Cerebellar cortex (tissue), 1 donor: ENCODE measurements at regions not wholly inside any gene's neighbourhood (a gene's known extent, or its start where the extent isn't known, plus 50 kb on each side); places are given as distances from the start of the nearest gene placed in this dataset.

Experiments
- DNase-seq: peaks from one replicate; pipeline ENCODE4 v3.0.0-alpha.2; 2015; ENCODE audit warnings: low spot score

DNA sequence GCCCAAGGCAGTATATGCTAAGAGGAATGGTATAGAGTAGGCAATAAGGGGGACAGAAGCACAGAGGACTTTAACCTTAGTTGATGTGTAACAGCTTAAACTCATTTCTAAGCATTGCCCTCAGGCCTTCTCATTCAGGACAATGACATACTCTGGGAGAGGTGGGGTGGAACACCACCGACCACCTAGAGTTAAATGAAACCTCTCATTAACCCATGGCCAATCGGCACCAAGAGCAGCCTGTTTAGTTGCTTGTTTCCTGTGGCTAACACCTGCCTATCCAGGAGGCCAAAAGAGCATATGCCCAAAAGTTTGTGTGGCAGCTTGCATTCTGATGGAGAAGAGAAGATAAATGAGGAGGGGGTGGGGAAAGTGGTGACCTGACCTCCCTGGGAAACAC, 50.0 kb downstream of the PABIR2 start:
- no peak for DNase-seq

DNA sequence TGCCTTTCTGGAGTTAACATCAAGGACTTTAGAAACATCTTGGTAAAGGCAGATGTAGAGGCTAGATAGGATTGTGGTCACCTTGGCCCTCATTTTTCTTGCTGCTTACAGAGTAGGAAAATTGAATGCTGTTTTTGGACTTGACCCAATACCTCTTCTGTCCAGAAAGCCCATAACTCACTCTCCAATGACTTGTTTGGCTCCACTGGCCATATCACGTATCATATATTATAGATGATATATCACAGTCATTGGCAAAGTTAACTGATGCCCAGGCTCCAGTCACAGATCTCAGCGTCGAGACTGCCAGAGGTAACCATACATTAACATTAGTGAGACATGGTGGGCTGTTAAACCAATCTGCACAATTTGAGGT, 50.6 kb downstream of the PABIR2 start:
- no peak for DNase-seq

DNA sequence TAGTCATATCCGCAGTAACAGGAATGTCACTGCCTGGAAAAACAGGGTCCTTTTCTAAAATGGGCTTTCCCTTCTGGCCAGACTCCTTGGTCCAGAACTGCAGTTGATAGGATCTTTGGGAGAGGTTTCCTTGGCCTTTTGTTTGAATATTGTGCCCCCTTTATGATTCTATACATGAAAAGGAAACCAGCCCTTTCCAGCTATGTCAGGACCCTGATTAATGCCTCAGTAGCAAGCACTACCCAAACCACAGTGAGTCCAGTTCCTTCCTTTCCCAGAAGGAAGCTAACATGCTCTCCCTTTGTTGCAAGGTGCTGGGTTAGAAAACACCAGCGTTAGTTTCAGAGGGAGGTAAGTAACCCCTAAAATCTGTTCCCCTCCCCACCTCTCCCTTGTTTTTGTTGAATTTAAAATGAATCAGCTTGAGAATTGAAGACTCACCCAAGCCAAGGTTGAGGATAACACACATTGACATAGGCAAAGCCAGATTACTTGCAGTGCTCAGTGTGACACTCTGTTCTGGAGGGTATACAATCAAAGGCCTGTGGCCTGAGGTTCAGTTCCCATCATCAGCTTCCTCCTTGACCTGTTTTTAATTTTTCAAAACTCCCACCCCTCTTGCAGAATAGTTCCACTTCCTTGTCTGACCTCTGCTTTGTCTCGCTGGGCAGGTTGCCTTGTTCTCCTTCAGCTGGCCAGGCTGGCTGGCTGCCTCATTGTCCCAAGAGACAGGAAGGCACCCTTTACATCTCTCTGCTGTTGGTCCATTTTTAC, 51.2 kb downstream of the PABIR2 start:
- no peak for DNase-seq

DNA sequence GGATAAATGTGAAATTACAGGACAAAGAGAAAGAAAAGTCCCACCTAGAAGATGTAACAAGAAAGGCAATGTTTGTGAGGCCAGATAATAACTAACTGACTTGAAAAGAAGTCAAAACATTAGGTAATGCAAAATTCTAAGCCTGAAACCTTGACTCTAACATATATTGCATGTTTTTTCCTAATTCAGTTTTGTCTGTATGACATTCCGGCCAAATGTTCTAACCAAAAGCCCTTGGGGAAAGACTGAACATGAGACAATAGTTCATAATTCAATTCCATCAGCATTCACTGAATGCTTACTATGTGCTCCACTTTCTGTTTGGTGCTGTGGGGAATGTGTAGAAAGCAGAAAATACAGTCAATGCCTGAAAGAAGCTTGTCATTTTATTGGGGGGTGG, 53.9 kb downstream of the PABIR2 start:
- DNase-seq, result no peak

DNA sequence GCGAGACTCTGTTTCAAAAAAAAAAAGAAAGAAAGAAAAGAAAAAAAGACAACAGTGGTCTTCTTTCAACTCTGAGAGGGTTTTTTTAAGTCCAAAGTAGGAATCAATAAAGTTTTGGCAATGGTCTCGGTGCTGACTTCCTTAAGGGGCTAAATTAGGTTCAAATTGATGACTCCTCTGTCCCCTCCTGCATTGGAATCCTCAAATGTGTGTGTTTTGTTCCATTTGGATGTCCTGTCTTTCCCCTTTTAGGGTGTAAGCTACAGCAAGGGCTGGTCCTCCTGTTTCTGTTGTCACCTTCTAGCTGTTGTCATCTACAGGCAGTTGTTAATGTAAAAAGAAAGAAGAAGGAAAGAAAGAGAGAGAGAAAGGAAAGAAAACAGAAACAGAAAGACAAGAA, 54.4 kb downstream of the PABIR2 start:
- no peak for DNase-seq

DNA sequence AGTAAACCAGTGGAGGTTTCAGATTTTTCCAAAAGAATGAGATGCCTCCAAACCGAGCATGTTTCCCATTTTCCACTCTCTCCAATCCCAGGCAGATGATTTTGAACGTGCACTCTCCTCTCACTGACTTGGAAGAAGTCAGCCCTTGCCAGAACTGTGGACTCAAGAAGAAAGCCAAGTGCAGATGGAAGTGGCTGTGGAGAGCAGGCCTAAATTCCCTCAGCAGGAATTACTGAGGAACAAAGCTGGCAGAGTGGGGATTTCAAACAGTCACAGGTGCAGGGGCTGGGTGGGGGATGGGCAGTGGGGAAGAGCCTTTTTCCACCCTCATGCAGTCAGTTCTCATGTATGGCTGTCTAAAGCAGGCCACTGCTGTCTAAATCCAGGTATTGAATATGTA, 55.3 kb downstream of the PABIR2 start:
- DNase-seq, result no peak

DNA sequence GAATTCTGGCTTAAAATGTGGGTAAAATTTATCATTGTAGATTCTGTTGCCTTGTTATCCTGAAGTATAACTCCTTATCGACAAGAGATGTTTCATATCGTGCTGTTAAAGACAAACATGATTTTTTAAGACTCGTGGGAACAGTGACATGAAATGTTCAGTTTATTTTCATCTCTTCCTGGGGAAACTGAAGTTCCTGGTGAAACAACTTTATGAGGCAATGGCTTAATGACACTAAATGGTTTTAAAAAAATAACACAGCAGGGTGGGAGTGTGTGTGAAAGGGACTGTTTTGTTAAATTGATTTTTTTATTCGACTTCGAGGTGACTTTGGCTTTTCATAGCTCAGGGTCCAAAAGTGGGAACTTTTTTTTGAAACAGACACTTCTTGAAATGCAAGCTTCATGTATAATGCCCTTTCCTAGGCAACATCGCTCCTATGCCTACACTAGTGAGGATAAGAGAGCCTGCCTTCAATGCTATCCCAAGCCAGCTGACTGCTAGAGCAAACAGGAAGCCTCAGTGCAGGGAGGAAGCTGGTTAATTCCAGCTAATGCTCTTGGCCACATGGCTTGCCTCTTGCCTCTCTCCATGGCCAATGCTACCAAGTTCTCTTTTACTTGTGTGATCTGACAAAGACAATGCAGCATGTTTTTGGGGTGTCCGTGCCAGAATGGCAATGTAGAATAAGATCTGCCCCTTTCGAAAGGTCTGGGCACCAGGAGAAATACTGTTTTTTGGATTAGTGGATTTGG, 57.8 kb downstream of the PABIR2 start:
- no peak for DNase-seq

DNA sequence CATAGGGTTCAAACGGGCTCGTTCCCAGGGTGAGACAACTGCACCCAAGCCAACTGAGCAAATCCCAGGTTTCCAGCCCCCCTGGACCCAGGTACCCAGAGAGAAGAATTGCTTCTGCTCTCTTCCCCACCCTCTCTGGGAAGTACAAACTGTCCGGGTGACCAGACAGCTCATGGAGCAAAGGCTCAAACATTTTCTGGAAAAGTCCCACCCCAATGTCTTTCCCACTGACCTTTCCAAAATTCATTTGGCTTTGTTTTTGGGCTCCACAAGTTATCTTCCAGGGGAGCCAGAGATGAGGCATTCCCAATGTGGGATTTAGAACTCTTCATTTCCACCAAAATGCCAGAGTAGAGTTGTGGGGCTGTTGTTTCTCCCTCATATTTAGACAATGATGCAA, 58.6 kb downstream of the PABIR2 start:
- DNase-seq, result no peak

DNA sequence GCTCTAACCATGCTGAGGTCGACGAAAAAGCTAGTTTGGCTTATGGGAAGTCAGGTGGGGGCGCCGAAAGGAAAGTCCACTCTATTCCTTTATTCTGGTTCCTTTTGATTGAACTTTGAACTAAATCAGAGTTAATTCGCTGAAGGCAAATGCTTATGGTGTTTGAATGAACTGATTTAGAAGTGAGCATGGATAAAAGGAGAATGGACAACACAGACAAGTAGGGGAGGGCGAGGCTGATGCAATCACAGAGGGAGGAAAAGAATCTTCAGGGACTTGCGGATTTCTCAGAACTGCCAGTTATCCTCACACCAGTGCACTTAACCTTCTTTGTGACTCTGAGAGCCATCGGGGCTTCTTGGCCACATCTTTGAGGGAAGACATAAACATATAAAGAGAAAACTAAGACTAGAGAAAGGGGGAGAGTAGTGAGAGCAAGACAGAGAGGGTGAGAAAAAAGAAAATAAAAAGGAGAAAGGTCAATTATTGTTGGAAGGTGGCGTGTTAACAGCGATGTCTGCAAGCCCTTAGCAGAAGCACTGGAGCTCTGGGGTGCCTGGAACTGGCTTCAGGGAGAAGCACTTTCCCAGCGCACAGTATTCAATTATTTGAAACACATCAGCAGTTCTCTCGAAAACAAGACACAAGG, 59.2 kb downstream of the PABIR2 start:
- DNase-seq, result no peak

DNA sequence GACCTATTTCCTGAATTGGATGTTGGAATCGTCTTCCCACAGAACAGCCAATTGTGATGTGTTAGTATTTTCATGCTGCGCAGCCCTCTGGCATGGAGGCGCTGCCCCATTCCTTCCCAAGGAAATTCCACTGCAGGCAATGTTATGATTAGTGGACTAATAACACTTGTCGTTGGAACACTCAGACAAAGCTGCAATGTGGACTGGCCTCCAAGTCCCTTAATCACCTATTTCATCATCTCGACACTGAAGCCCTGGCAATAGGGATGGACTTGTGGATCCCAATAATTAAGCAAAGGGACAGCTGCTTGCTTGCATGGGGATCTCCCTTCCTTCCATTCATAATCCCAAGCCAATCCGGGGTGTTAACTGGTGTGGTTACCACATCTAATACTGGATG, 59.9 kb downstream of the PABIR2 start:
- DNase-seq, result no peak

DNA sequence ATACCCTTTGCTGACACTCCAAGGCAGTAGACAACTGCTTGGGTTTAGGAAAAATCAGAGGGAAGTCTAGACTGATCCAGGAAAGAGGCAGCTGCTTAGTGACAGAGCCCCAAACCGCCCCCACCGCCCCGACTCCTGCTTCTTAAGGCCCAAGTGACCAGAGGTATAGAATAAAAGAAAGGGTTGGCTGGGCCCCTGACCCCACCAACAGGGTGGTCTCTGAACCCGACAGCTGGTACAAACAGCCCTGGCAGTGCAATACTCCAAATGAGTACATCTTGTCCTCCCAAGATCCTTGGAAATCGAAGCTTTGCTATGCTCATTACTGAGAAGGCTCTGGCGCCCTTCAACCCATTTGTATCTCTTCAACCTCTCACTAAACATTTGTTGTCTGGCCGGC, 60.6 kb downstream of the PABIR2 start:
- no peak for DNase-seq

DNA sequence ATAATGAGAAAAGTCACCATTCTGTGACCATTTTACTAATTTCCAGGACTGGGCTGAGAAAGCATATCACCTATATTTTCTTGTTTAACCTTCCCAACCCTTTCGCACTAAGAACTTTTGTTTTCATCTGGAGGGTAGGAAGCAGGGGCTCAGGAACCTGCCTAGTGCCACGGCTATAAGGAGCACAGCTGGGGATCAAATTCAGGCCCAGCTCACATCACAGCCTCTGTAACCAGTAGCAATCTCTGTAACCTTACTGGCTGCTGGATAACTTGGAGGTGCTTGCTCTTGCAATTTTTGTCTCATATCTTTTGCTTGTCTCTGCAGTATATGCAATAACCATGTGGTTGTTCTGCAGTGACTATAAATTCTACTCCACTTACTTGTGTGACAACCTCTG, 62.0 kb downstream of the PABIR2 start:
- DNase-seq, result no peak

DNA sequence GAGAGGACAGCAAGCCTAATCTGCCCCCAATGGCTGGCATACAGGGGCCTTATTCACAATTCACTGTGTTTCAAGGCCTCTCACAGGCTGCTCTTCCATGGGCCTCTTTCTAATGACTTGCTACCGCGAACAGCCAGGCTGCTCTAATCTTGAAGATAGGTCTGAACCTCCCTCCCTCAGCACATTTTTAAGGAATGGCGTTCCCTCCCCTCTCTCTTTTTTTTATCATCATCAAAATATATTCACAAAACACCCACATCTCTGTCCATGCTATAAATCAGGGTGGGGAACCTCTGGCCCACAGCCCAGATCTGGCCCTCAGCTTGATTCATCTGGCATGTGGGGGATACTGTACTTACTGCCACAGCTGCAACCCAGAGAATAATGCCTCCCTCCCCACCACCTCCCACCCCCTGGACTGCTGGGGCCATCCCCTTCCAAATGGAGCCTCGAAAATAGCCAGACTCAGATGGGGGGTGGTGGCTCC, 62.5 kb downstream of the PABIR2 start:
- no peak for DNase-seq

DNA sequence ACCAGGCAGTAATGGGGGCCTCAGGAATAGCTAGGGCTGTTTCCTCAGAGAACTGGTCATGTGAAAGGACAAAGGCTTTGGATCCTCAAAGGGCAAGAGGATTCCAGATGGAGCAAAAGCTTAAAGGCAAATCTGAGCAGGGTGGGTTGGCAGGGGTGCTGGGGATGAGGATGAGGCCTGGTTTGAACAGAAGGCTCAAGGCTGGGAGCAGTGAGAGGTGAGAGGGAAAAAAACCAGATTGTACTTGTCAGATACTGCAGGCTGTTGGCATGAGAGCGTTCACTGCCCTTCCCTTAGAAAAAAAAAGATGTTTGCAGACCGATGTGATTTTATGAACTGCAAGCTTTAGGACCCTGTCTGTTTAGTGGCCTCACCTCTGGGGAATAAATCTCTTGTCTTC, 63.4 kb downstream of the PABIR2 start:
- no peak for DNase-seq

DNA sequence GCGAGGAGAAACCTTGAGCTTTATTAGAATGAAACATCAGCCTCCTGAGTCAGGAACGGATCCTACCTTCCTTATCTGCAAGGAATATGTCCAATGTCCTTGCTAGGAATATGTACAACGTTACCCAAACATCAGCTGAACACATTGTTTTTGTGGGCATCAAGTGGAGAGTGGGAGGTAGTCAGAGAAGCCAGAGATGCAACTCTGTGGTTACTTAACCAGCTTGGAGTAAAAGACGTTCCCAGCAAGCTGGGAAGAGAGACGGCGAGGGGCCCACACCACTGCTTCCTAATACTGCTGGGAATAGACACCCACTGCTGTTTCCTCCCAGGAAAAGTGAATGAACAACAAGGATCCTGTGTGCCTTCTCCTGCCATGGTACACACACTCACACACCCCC, 64.3 kb downstream of the PABIR2 start:
- no peak for DNase-seq

DNA sequence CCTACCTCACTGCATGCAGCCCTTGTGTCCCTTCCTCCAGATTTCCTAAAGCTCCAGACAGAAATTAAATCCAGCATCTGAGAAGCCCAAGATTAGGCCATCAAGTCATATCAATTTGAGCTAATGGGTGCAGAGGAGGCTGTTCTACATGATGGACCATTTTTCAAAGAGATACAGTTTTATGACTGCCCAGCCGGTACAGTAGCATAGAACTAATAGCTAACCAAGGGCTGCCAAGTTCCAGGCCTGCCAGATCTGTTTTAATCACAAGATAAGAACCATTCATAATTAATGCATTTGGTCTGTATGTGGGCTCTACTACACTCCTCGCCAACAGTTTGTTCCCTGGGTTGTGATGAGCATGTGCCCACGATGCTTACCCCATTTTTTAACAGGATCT, 64.9 kb downstream of the PABIR2 start:
- DNase-seq, result no peak

DNA sequence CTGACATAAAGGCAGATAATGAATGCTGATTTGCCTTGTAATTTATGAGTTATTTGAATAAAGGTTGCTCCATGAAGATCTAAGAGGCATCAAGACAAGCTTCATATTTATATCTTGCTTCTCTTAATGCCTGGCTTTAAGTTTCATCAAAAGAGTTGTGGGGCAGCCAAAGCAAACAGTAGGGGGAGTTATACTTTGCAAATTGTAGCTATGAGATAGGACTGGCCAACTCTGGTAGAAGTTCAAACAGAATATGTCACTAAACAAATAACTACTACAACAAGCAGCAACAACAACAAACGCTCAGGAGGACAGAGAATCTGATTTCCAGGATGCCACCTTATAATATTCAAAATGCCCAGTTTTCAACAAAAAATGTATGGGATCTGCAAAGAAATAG, 69.1 kb upstream of the PLAC1 start:
- no peak for DNase-seq

DNA sequence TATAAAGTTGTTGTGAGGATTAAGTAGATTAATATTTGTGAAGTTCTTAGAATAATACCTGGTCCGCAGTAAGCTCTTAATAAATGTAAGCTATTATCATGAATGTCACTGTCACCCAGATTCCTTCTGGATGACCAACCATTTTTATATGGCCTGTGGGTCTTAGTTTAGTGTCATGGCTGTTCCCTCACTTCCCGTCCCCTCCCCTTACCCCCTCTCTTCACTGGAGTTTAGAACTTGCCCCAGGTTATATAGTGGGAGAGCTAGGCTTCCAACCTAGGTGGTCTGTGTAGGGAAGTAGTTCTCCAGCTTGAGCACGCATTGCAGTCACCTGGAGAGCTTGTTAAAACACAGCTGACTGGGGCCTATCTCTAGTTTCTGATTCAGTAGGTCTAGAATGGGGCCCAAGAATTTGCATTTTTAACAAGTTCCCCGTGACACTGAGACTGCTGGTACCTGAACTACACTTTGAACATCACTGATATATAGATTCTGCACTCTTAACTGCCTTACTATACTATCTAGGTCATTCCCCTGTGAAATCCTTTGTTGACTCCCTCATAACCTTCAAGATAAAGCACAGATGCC, 66.9 kb upstream of the PLAC1 start:
- DNase-seq, result no peak

DNA sequence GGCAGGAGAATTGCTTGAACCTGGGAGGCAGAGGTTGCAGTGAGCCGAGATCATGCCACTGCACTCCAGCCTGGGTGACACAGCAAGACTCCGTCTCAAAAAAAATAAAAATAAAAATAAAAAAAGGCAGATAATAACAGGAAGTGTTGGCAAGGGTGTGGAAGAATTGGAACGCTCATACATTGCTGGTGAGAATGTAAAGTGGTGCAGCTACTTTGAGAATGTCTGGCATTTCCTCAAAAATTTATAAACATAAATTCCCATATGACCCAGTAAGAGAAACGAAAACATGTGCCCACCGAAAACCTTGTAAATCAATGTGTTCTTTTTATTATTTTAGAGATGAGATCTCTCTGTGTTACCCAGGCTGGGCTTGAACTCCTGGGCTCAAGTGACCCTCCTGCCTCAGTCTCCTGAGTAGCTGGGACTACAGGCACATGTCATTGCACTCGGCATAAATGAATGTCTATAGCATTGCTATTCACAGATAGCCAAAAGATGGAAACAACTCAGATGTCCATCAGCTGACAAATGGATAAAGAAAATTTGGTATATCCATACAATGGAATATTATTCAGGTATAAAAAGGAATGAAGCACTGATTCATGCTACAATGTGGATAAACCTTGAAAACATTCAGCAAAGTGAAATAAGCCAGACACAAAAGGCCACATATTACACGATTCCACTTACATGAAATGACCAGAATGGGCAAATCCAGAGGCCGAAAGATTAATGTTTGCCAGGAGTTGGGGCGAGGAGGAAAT, 63.7 kb upstream of the PLAC1 start:
- no peak for DNase-seq

DNA sequence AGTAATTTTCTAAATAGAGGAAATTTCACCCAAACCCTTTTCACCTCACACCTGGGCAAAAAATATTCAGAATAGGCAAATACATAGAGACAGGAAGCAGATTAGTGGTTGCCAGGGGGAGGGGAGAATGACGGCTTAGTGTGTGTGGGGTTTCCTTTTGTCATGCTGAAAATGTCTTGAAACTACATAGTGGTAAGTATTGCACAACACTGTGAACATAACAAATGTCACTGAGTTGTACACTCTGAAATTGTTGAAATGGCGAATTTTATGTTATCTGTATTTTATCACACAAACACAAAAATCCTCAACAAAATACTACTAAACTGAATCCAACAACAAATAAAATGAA, 60.7 kb upstream of the PLAC1 start:
- no peak for DNase-seq

DNA sequence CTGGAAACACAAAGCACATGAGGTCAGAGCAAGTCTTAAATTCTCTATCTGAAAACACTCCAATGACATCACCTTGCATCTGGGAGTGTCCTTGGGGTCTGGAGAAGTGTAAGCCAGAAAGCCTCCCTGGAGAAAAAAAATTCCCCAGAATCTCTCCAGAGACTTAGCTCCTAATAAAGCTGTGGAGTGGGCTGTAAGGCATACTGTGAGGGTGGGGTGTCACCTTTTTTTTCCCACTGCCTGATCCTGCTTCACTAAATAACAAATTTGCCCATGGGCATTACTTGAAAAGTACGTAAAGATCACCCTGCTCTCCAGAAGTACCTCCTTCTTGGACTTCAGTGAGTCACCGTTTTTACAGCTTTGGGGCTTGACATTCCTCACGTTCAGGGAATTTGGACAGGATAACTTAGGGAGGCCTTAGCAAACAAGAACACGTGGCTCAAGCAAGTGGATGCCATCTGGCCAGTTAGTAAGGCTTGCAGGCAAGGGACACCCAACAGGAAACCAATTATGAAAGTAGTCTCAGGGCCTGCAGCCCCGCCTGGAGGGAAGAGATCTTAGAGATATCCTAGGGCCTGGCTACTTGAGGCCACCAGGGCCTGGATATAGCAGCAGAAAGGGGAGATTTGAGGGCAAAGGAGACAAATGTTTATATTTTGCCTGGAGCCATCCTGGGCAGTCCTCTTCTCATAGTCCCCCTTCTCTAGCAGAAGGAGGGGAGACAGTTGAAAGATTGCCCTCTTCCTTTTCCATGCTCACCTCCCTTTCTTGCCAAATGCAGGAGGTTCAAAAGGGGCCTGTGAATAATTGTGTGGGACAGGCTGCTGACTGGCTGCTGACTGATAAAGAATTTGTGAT, 60.1 kb upstream of the PLAC1 start:
- peak; percentile 5 for DNase-seq
